ENCODE measurements at regions not wholly inside any gene's neighbourhood (a gene's known extent, or its start where the extent isn't known, plus 50 kb on each side); places are given as distances from the start of the nearest gene placed in this dataset.

DNA sequence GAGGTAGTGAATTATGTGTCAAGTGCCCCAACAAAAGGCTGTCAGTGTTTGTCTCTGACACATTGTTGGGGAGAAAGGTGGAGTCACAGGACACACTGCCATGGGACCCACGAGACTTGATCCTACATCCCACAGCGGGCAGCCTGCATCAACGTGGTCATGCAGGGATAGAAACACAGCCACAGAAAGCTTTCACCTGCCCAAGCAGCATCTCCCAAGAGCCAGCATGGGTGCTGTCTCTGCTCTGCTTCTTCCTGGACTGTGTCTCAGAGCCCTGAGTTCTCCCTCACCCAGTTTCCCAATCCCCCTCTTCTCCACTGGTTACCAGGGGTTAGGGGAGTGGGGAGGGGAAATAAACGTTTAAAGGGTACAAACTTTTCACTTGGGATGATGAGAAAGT lies 97.2 kb downstream of the VPREB1 start:
- DNase-seq: no peak
- Histone ChIP-seq H3K36me3 (replicated peaks) (no peaks in the 10 kb centered on the region), H3K27ac (no peak overlapping the region), H3K27me3 (replicated peaks) (peaks cover 20% of the 10 kb centered on the region), H3K4me3 (ENCODE audit: low read depth, low read length) (no peak overlapping the region)
- in situ Hi-C loops (cut with HindIII; ENCODE audit: low pct_ligation_motif_present, low sequenced_read_pairs): no loop called here
- TF ChIP-seq, protein P1, sequence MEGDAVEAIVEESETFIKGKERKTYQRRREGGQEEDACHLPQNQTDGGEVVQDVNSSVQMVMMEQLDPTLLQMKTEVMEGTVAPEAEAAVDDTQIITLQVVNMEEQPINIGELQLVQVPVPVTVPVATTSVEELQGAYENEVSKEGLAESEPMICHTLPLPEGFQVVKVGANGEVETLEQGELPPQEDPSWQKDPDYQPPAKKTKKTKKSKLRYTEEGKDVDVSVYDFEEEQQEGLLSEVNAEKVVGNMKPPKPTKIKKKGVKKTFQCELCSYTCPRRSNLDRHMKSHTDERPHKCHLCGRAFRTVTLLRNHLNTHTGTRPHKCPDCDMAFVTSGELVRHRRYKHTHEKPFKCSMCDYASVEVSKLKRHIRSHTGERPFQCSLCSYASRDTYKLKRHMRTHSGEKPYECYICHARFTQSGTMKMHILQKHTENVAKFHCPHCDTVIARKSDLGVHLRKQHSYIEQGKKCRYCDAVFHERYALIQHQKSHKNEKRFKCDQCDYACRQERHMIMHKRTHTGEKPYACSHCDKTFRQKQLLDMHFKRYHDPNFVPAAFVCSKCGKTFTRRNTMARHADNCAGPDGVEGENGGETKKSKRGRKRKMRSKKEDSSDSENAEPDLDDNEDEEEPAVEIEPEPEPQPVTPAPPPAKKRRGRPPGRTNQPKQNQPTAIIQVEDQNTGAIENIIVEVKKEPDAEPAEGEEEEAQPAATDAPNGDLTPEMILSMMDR (IDR thresholded peaks at IDR 0.05; ENCODE audit: low read depth, low read length, missing control alignments): no peak

DNA sequence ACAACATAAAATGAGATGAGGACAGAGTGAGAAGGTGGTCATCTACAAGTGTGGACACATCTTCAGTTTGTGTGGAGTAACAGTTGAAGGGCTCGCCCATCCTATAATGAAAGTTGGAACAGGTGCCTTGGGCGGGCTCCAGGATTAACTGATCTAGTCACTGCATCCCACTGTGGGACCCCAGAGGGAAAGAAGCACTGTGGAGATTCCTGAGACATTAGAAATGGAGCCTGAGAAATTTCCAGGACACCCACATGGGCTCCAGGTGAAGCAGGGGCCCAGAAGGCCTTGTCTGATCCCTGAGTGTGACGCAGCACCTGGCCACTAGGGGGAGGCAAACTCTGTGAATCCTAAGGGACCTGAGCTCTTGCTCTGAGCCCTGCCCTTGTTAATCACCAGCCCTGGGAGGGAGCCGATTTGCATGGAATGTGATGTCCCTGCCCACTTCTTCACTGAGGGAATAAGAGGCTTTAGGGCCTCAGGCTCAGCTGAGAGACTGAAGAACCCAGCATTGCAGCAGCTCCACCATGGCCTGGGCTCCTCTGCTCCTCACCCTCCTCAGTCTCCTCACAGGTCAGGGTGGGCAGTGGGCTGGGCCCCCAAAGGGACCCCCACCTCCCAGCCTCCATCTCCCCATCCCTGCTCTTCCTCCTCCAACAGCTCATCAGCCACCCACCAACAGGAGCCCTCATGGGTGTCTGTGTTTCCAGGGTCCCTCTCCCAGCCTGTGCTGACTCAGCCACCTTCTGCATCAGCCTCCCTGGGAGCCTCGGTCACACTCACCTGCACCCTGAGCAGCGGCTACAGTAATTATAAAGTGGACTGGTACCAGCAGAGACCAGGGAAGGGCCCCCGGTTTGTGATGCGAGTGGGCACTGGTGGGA lies 98.4 kb downstream of the VPREB1 start:
- Histone ChIP-seq H3K4me3 (ENCODE audit: low read depth, low read length) (no peak overlapping the region), H3K27me3 (replicated peaks) (peaks cover 27% of the 10 kb centered on the region), H3K36me3 (replicated peaks) (no peaks in the 10 kb centered on the region), H3K27ac (no peak overlapping the region)
- TF ChIP-seq, protein P1 (IDR thresholded peaks at IDR 0.05; ENCODE audit: low read depth, low read length, missing control alignments): peak; percentile 97
- DNase-seq: no peak
- in situ Hi-C loops (cut with HindIII; ENCODE audit: low pct_ligation_motif_present, low sequenced_read_pairs): no loop called here

DNA sequence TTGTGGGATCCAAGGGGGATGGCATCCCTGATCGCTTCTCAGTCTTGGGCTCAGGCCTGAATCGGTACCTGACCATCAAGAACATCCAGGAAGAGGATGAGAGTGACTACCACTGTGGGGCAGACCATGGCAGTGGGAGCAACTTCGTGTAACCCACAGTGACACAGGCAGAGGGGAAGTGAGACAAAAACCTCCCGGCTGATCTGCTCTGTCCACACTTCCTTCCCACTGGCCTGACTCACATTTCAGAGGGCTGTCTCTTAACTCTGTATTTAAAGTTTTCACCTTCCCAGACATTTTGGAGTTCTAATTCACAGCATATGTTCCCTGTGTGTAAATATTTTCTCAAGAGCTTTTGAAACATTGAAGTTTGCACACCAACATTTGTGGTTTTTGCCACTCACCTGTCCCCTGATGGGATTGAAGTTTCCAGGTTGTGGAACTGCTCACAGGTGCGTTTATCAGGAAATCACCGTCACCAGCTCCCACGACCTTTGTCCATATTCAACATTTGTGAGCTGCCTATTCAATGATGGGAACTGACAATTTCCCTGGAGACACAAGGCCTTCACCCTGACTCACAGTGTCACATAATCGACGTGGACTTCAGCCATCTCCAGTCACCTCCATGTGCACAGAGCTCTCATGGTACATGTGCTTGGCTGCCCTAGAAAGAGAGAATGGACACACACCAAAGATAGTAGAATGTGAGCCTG lies 99.2 kb downstream of the VPREB1 start:
- TF ChIP-seq, protein P1 (IDR thresholded peaks at IDR 0.05; ENCODE audit: low read depth, low read length, missing control alignments): no peak
- Histone ChIP-seq H3K4me3 (ENCODE audit: low read depth, low read length) (no peak overlapping the region), H3K27ac (no peak overlapping the region), H3K27me3 (replicated peaks) (peaks cover 29% of the 10 kb centered on the region), H3K36me3 (replicated peaks) (no peaks in the 10 kb centered on the region)
- no peak for DNase-seq
- in situ Hi-C loops (cut with HindIII; ENCODE audit: low pct_ligation_motif_present, low sequenced_read_pairs): no loop called here

DNA sequence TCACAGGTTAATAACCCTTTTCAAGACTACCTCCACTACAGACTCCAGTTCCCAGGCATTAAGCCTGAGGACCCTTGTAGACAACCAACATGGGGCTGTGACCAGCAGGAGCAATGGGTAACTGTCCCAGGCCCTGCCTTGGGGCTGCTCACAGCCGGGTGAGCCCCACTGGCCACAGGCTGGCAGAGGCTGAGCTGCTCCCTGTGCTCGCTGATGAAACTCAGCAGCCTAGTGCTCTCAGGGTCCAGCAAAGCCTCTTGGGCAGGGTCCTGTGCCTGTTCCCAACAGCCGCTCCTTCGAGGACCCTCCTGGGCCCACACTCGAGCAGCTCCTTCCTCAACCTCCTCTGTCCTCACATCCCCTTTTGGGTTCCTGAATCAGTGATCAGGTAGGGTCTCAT lies 99.8 kb downstream of the VPREB1 start:
- Histone ChIP-seq H3K27me3 (replicated peaks) (peaks cover 29% of the 10 kb centered on the region), H3K4me3 (ENCODE audit: low read depth, low read length) (no peak overlapping the region), H3K27ac (no peak overlapping the region), H3K36me3 (replicated peaks) (no peaks in the 10 kb centered on the region)
- in situ Hi-C loops (cut with HindIII; ENCODE audit: low pct_ligation_motif_present, low sequenced_read_pairs): no loop called here
- DNase-seq: no peak
- TF ChIP-seq, protein P1 (IDR thresholded peaks at IDR 0.05; ENCODE audit: low read depth, low read length, missing control alignments): no peak

DNA sequence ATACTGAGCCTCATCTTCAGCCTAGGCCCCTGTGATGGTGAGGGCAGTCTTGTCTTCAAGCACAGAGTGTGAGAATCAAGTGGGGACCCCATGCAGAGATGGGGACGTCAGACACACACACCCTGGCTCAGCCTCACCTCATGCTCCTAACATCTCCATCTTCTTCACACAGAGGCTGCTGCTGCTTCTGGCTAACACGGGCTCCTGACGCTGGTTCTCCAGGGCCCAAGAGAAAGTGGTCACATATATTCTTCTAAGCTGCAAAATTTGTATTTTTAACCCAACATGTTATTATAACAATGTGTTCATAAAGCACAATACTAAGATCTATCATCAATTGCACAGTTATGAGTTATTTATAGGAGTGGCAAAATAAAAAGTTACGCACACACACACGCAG lies 101.2 kb downstream of the VPREB1 start:
- TF ChIP-seq, protein P1 (IDR thresholded peaks at IDR 0.05; ENCODE audit: low read depth, low read length, missing control alignments): no peak
- in situ Hi-C loops (cut with HindIII; ENCODE audit: low pct_ligation_motif_present, low sequenced_read_pairs): no loop called here
- DNase-seq: no peak
- H3K4me3 ChIP-seq (ENCODE audit: low read depth, low read length): no peak overlapping the region
- H3K27ac ChIP-seq: no peak overlapping the region
- H3K27me3 ChIP-seq (replicated peaks): peaks cover 23% of the 10 kb centered on the region
- H3K36me3 ChIP-seq (replicated peaks): no peaks in the 10 kb centered on the region
